DOHH2 (cell line): ENCODE measurements at regions not wholly inside any gene's neighbourhood (a gene's known extent, or its start where the extent isn't known, plus 50 kb on each side); places are given as distances from the start of the nearest gene placed in this dataset.
"Not testable (repeated sequence)": the region's sequence is repeated elsewhere in the genome, so short reads cannot be mapped to it uniquely, and the experiment has no call there.

ENCODE experiments used
- H3F3A ChIP-seq: fragments of 200-600 bp; sonication (generic), shearing (Covaris generic); 2 replicates; pipeline ENCODE4 v1.6.0; 2016; ENCODE audit warnings: antibody characterized with exemption, mild to moderate bottlenecking; ENCODE audit not compliant: control insufficient read depth, insufficient read depth
- H3K27ac ChIP-seq: fragments of 200-600 bp; sonication (generic); 2 replicates; pipeline ENCODE4 v1.5.1; 2014; ENCODE audit warnings: low read depth, mild to moderate bottlenecking, low read length, moderate library complexity
- H3K27me3 ChIP-seq: fragments of 200-600 bp; sonication (generic); 2 replicates; pipeline ENCODE4 v1.6.1; 2014; ENCODE audit warnings: mild to moderate bottlenecking, low read length, mixed read lengths; ENCODE audit not compliant: control insufficient read depth
- H3K36me3 ChIP-seq: fragments of 200-600 bp; sonication (generic); 2 replicates; pipeline ENCODE4 v1.6.1; 2014; ENCODE audit warnings: mild to moderate bottlenecking, low read length, moderate library complexity, mixed read lengths; ENCODE audit not compliant: control insufficient read depth
- H3K4me1 ChIP-seq: fragments of 200-600 bp; sonication (generic); 2 replicates; pipeline ENCODE4 v1.6.1; 2014; ENCODE audit warnings: mild to moderate bottlenecking, low read length, mixed read lengths; ENCODE audit not compliant: control insufficient read depth
- H3K4me2 ChIP-seq: fragments of 200-600 bp; sonication (generic); 2 replicates; pipeline ENCODE4 v1.6.0; 2014; ENCODE audit warnings: mild to moderate bottlenecking, low read length, moderate library complexity
- H3K4me3 ChIP-seq: fragments of 200-600 bp; sonication (generic); 2 replicates; pipeline ENCODE4 v1.5.1; 2014; ENCODE audit warnings: mild to moderate bottlenecking, low read length, mixed read lengths
- H3K79me2 ChIP-seq: fragments of 200-600 bp; sonication (generic); 2 replicates; pipeline ENCODE4 v1.6.1; 2014; ENCODE audit warnings: mild to moderate bottlenecking, low read length, mixed read lengths; ENCODE audit not compliant: control insufficient read depth
- H3K9me2 ChIP-seq: fragments of 200-600 bp; sonication (generic); replicated peaks from 2 replicates; pipeline ENCODE4 v1.6.1; 2014; ENCODE audit warnings: mild to moderate bottlenecking, low read length, mixed read lengths; ENCODE audit not compliant: control insufficient read depth
- H3K9me3 ChIP-seq: fragments of 200-600 bp; sonication (generic); 2 replicates; pipeline ENCODE4 v1.6.1; 2014; ENCODE audit warnings: antibody characterized with exemption, low read length, mixed read lengths; ENCODE audit not compliant: control insufficient read depth, insufficient read depth
- H4K20me1 ChIP-seq: fragments of 200-600 bp; sonication (generic); 2 replicates; pipeline ENCODE4 v1.6.0; 2014; ENCODE audit warnings: low read depth, mild to moderate bottlenecking, antibody characterized with exemption, low read length, moderate library complexity; ENCODE audit not compliant: control insufficient read depth, insufficient read depth
- EZH2phosphoT487 ChIP-seq: fragments of 200-600 bp; sonication (generic); IDR thresholded peaks from 2 replicates; pipeline ENCODE4 v1.6.1; 2017; ENCODE audit warnings: borderline replicate concordance, mild to moderate bottlenecking, antibody characterized with exemption, low read length, moderate library complexity, mixed read lengths
- TF ChIP-seq, protein P1 (sequence below): fragments of 200-600 bp; sonication (generic); IDR thresholded peaks from one replicate; pipeline ENCODE4 v1.5.1; 2014; ENCODE audit warnings: antibody characterized with exemption, mild to moderate bottlenecking, low read depth, low read length; ENCODE audit not compliant: poor library complexity, severe bottlenecking

DNA sequence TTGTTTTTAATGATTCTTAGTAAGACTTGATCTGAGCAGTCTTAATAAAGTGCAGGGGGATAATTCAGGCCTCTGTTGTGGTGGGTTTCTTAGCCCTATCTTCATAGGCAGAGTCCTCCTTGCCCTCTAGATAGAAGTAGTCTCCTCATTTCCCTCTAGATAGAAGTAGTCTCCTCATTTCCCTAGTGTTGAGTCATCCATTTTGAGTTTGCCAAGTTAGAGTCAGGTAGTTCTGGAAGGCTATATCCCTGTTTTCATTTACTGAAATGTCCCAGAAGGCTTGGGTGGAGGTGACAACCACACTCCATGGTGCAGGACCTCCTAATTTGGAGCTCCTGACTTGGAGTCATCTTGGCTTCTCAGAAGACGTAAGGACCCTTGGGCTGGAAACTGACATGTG lies 384.6 kb downstream of the MLLT3 start:
- Histone ChIP-seq H4K20me1 (no peaks in the 10 kb centered on the region), H3K9me3 (no peaks in the 10 kb centered on the region), H3K79me2 (no peaks in the 10 kb centered on the region), H3K27me3 (no peaks in the 10 kb centered on the region), H3K36me3 (no peaks in the 10 kb centered on the region), H3K27ac (no peak overlapping the region), H3K4me2 (no peak overlapping the region), H3K4me3 (no peak overlapping the region), H3K4me1 (peaks cover 4% of the 10 kb centered on the region; the same call in 1 of the 2 replicates), H3K9me2 (no peaks in the 10 kb centered on the region), H3F3A (no peaks in the 10 kb centered on the region)
- TF ChIP-seq, protein P1, sequence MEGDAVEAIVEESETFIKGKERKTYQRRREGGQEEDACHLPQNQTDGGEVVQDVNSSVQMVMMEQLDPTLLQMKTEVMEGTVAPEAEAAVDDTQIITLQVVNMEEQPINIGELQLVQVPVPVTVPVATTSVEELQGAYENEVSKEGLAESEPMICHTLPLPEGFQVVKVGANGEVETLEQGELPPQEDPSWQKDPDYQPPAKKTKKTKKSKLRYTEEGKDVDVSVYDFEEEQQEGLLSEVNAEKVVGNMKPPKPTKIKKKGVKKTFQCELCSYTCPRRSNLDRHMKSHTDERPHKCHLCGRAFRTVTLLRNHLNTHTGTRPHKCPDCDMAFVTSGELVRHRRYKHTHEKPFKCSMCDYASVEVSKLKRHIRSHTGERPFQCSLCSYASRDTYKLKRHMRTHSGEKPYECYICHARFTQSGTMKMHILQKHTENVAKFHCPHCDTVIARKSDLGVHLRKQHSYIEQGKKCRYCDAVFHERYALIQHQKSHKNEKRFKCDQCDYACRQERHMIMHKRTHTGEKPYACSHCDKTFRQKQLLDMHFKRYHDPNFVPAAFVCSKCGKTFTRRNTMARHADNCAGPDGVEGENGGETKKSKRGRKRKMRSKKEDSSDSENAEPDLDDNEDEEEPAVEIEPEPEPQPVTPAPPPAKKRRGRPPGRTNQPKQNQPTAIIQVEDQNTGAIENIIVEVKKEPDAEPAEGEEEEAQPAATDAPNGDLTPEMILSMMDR, result no peak
- TF ChIP-seq EZH2phosphoT487, result no peak

DNA sequence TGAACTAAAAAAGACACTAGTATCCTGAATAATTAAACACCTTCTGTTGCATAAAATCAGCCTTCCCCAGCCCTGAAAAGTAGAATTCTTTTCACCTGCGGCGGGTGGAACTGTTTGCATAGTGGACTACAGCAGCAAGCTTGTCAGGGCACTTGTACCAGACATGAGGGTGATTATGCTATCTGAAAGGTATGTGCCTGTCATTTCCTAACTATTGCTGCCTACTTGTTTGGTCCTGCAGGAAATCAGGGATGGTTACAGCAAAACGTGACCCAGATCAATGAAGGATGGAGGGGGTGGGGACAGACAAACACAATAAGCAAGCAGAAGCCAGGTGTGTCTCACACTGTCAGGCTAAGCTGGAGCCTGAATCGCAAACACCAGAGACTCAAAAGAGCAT lies 385.6 kb downstream of the MLLT3 start:
- TF ChIP-seq, protein P1, result no peak
- TF ChIP-seq EZH2phosphoT487, result no peak
- Histone ChIP-seq H3K36me3 (no peaks in the 10 kb centered on the region), H3K4me2 (no peak overlapping the region), H3K79me2 (no peaks in the 10 kb centered on the region), H3K9me3 (no peaks in the 10 kb centered on the region), H3K27ac (no peak overlapping the region), H3F3A (no peaks in the 10 kb centered on the region), H3K4me3 (no peak overlapping the region), H4K20me1 (no peaks in the 10 kb centered on the region), H3K27me3 (no peaks in the 10 kb centered on the region), H3K4me1 (no peaks in the 10 kb centered on the region), H3K9me2 (no peaks in the 10 kb centered on the region)

DNA sequence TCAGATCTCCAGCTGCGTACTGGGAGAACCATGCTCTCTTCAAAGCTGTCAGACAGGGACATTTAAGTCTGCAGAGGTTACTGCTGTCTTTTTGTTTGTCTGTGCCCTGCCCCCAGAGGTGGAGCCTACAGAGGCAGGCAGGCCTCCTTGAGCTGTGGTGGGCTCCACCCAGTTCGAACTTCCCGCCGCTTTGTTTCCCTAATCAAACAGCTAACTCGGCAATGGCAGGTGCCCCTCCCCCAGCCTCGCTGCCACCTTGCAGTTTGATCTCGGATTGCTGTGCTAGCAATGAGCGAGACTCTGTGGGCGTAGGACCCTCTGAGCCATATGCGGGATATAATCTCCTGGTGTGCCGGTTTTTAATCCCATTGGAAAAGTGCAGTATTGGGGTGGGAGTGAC lies 387.1 kb downstream of the MLLT3 start:
- H3K36me3 ChIP-seq, H3K4me2 ChIP-seq, H3K79me2 ChIP-seq, H3F3A ChIP-seq, H3K4me1 ChIP-seq, H3K27me3 ChIP-seq, H3K9me2 ChIP-seq, H3K9me3 ChIP-seq, H3K4me3 ChIP-seq, H3K27ac ChIP-seq, H4K20me1 ChIP-seq: not testable (repeated sequence)

DNA sequence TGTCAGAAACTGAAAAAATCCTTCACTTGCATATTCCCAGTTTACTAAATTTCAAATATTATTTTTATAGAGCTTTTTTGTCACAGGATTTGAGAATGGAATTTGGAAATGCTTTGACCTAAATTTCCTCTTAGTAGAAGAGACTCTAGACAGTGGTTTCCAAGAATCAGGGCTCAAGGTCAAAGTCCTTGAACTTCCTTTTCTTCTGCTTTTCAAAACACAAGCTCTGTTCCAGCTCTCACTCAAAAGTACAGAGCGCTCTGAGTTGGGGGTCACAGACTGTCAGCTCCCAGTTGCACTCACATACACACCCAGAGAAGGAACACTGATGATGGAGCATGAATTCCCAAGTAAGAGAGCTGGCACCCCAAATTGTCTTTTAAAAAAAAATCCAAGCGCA lies 394.2 kb downstream of the MLLT3 start:
- H3K79me2 ChIP-seq, result no peaks in the 10 kb centered on the region
- no peaks in the 10 kb centered on the region for H3K36me3 ChIP-seq
- H3K4me2 ChIP-seq, result no peak overlapping the region
- no peak overlapping the region for H3K27ac ChIP-seq
- TF ChIP-seq, protein P1, result no peak
- TF ChIP-seq EZH2phosphoT487, result no peak
- no peaks in the 10 kb centered on the region for H4K20me1 ChIP-seq
- H3K4me3 ChIP-seq, result no peak overlapping the region
- no peaks in the 10 kb centered on the region; the same call in 1 of the 2 replicates for H3K9me2 ChIP-seq
- no peaks in the 10 kb centered on the region for H3K4me1 ChIP-seq
- no peaks in the 10 kb centered on the region for H3K27me3 ChIP-seq
- no peaks in the 10 kb centered on the region for H3F3A ChIP-seq
- no peaks in the 10 kb centered on the region for H3K9me3 ChIP-seq
